Inflammatory macrophage (primary cell): ENCODE measurements at regions not wholly inside any gene's neighbourhood (a gene's known extent, or its start where the extent isn't known, plus 50 kb on each side); places are given as distances from the start of the nearest gene placed in this dataset.

Source experiments
- DNase-seq, 2 donors: peaks; one replicate each; pipeline ENCODE4 v3.0.0-alpha.2; 2020 to 2022

GRCh38 chr12:66916189-66916588 lies 237.3 kb upstream of the GRIP1 start:
- no peak for DNase-seq

DNA sequence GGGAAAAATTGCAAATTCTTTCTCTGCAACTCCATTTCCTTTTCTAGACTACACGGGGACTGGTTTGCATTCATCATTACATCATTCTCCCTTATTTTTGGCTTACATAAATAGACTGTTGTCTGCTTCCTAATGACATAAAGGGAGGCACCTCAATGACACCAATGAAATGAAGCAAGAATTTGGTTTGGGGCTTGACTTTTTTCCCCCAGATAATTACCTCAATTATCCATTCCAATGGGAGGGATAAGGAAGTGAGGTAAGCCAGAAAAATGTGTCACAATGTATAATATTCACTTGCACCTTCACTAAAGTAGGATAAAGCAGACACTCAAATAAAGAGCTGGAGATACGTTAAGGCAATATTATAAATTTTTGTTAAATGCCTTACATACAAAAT lies 240.6 kb upstream of the GRIP1 start:
- no peak for DNase-seq

DNA sequence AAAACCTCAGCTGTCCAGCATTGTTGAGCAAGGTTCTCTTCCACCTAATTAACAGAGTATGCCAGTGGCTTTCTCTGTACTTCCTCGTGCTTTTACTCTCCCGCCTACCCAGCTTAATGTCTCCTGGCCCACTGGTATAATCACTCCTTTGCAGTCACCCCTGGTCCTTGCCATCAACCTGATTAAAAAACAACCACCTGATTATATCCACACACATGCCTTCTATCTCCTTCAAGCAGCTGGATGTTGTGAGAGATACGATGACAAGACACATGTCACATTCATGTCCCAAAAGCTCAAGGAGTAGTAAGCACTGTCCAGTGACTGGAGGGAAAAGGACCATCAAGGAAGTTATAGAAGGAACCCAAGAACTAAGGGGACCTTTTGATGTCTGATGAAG lies 241.3 kb upstream of the GRIP1 start:
- no peak for DNase-seq

DNA sequence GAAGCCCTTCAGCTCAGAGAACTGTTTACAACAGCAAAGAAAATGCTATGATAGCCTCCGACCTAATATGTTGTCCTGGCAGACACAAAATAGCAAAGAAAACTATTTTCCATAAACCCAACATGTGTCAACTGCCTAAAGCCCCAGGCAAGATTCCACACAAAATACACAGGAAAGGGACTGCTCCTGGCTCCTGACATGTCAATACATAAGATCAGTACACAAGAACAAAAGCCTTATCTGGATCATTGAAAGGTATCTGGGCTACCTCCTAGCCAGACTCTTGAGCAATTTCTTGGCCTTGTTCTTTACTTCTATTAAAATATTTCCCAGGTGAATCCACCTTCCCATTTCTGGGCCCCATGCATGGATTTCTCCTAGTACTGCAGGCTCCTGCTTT lies 242.3 kb upstream of the GRIP1 start:
- no peak for DNase-seq

- DNase-seq: no peak
These were observed 246.2 kb upstream of the GRIP1 start for GRCh38 chr12:66925083-66925482.

DNA sequence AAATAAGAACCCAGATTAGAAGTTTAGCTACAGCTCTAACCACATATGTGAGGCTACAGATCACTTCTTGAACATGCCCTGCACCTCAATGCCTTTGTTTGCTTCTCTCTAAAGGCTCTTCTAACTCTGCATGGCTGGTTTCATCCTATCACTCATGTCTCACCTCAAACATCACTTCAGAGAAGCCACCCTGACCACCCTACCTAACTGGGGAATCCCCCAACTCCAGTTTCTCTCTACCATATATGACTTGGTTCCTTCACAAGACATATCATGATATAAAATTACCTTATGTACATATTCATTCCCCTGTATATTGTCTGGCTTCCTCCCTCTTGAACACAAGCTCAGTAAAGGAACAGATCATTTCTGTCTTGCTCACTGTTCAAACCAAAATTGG lies 250.2 kb upstream of the GRIP1 start:
- no peak for DNase-seq

GRCh38 chr12:66931091-66931490 lies 252.2 kb upstream of the GRIP1 start:
- no peak for DNase-seq

- no peak for DNase-seq
These were observed 253.2 kb upstream of the GRIP1 start for GRCh38 chr12:66932126-66932525.

DNA sequence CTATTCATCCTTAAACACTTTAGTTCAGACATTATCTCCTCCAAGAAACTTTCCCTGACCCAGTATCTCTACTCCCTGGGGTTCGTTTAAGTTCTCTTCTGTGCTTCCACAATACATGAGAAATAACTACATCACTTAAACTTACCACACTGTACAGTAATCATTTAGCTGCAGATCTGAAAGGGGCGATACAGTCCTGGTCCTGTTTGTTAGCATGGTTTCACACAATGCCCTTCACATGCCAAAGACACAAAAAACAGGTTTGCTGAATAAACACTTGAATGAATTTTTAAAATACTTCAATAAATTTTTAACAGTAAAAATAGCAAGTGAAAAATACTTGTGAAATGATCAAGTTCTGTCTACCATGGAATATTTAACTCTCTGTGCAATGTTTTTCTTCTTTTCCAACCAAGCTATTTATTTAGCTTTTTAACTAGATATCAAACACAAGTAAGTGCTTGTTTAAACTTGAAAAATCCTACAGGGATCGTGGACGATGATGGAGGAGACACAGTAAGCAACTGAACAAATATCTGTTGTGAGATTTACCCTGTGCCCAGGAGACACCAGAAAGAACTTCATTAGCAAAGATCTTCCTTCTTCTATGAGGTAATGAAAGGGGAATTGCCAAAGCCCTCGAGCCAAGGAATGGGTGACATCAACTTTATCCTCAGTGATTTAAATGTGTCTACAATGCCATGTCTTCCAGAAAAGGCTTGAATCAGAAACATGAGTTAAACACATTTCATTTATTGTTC lies 255.6 kb upstream of the GRIP1 start:
- no peak for DNase-seq

GRCh38 chr12:66941150-66941549 lies 262.3 kb upstream of the GRIP1 start:
- DNase-seq: no peak

- no peak for DNase-seq
These were observed 264.0 kb upstream of the GRIP1 start for GRCh38 chr12:66942741-66943465.

DNA sequence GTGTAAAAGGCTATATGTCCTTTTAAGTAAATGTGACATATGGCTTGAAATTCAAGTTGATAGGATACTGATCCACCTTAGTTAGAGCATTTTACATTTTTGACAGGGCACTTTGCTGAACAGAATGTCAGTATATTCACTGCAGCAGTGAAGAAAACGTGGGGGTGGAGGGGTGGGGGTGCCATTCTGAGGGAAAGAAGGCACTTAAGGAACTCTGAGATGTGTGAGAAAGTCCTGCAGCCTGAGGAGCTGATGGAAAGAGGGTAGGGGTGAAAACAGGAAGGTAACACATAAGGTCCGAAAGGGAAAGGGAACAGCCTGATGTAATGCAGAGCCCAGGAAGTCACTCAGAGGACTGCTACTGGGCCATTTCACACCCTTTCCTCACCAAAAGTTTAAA lies 265.5 kb upstream of the GRIP1 start:
- DNase-seq: peak; percentile 1 to 13

- DNase-seq: peak in 1 of 2 donors; percentile 5
These were observed 266.4 kb upstream of the GRIP1 start for GRCh38 chr12:66945189-66945817.

DNA sequence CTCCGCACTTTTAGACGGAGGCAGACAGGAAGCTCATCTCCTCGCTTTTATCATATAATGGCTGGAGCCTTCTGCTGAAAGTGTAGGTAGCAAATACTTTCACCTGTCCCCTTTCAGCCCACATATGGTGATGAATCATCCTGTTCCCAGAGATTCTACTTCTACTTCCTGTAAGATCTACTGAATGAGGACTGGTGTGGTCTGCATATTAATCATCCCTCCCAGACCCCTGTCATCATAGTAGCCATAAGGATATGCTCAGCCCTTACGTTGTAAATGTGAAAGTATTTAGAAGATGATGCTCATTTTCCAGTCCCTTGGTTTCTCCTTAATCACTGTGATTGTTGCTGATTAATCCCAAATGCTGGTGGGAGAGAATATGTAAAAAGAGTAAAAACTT lies 268.2 kb upstream of the GRIP1 start:
- DNase-seq: no peak

GRCh38 chr12:66952668-66953067 lies 273.8 kb upstream of the GRIP1 start:
- DNase-seq: no peak

GRCh38 chr12:66956300-66956699 lies 277.4 kb upstream of the GRIP1 start:
- DNase-seq: no peak

- DNase-seq: no peak
These were observed 280.4 kb upstream of the GRIP1 start for GRCh38 chr12:66959276-66959675.

DNA sequence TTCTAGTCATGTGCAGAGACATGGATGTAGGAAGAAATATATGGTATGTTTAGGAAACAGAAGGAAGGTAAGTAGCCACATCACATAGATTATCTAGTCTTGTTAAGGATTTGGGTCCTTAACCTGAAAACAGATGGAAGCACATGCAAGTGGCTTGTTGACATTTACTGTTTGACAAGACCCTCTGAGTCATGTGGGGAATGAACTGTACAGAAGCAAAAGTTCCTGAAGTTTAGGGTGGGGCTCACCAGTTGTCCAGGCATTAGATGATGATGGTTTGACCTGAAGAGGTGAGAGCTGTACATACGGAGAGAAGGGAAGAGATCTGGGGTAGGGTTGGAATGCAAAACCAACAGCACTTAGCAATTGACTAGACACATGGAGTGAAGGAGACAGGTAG lies 281.1 kb upstream of the GRIP1 start:
- no peak for DNase-seq

DNA sequence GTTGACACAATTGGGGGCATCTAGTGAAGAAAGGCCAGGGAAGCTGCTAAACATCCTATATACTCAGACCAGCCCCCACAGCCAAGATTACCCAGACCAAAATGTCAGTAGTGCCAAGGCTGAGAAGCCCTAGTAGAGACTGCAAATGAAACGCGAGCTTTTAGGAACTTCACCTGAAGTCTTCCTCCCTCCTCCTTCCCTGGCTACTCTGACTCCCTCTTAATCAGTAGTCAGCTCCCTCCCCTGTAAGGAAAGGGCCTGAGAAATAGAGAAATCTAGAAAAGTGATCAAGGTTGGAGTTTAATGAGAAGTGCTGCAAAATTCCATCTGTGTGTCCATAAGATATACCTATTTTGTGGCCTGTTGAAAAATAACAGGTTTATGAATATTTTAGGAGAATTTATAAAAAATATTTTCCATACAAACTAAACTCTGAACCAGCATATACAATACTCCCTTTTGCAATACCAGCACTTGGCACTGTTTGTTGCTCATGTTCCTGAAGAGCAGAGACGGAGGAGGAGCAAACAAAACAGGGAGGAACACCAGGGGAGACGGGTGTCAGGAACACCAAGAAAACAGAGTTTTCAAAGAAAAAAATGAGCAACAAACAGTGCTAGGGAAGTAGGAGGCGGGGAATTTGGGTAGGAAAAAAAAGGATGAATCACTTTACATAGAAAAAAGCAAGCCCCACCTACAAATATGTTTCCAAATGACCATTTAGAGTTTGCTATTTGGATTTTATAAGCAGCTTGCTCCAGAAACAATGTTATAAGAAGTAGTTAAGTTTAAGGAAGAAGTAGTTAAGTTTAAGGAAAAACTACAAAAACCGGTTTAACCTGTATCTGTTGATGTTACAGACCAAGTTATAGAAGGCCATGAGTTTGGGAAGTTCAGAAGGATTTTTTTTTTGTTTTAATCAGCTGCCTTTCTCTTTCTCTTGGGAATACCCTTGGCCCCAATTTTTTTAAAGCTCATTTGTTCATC lies 282.1 kb upstream of the GRIP1 start:
- peak; percentile 6 to 26 for DNase-seq

- peak; percentile 35 to 68 for DNase-seq
These were observed 283.4 kb upstream of the GRIP1 start for GRCh38 chr12:66962290-66962689.

GRCh38 chr12:66963901-66964300 lies 285.0 kb upstream of the GRIP1 start:
- no peak for DNase-seq

- no peak for DNase-seq
These were observed 285.8 kb upstream of the GRIP1 start for GRCh38 chr12:66964629-66965028.

DNA sequence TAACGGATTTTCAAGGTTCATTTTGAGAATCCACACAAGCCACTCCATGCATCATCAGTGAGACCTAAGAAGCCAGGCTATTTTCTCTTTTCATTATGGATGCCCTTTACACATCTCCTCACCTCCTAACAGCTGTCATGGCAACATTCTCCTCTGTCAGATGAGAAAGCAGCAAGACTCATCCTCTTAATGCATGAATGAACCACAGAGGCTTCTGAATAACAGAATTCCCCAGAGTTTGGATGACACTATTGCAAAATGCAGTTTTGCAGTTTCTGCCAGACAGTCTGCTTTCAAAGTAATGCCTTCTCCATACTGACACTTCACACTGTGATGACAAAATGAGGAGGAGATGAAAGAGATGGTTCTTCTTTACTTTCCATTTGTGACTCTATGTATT lies 286.7 kb upstream of the GRIP1 start:
- DNase-seq: no peak
